ENCODE measurements at regions not wholly inside any gene's neighbourhood (a gene's known extent, or its start where the extent isn't known, plus 50 kb on each side); places are given as distances from the start of the nearest gene placed in this dataset.
"Not testable (repeated sequence)": the region's sequence is repeated elsewhere in the genome, so short reads cannot be mapped to it uniquely, and the experiment has no call there.

DNA sequence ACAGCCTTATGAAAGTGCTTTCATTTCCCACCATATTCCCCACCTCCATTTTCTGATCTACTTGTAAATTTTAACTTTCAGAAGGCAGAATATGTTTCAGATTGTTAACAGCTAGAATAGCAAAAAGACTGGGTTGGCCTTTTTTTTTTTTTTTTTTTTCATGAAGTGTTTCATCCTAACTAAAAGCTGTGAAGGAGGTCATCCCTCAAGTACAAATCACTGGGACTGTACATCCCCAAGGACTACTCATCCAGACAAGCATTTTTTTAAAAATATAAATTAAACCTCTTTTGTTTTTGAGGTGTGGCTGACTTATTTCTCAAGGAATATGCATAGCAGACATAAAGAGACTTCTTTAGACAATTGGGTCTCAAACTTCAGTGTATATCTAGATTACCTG is 542.1 kb upstream of the TUSC1 start:
- no peak for DNase-seq

DNA sequence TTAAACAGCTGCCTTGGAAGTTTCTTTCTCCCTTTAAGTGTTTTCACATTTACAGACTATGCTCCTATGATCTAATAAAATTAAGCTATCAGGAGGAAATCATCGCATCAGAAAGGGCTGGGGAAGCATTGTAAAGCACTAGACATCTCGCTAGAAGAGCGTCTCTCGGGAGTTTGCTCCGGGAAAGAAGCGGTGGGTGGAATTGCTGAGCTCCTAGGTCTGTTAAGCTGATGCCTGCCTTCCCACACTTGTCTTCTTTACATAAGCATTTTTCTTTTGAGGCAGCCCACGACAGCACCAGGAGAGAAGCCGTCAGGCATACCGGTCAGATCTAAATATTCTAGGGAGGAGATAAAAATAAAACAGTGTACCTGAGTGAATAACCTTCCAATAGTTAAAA is 541.7 kb upstream of the TUSC1 start:
- DNase-seq, result no peak

DNA sequence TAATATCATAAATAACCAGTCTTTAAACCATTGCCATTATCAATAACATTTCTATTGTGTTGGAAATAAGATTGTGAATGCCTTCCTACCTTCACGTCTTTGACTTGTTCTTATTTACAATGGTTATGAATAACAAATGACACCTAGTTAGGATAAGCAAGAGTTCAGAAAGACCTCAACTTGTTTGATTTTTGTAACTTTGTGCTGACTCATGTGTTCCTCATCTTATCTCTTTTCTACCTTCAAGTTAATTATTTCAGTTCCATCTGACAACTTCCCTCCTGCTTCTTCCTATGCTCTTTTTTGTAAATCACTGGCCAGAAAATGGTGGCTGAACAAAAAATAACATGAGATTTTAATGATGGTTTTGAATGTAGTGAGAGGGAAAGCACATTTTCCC is 538.5 kb upstream of the TUSC1 start:
- no peak for DNase-seq

DNA sequence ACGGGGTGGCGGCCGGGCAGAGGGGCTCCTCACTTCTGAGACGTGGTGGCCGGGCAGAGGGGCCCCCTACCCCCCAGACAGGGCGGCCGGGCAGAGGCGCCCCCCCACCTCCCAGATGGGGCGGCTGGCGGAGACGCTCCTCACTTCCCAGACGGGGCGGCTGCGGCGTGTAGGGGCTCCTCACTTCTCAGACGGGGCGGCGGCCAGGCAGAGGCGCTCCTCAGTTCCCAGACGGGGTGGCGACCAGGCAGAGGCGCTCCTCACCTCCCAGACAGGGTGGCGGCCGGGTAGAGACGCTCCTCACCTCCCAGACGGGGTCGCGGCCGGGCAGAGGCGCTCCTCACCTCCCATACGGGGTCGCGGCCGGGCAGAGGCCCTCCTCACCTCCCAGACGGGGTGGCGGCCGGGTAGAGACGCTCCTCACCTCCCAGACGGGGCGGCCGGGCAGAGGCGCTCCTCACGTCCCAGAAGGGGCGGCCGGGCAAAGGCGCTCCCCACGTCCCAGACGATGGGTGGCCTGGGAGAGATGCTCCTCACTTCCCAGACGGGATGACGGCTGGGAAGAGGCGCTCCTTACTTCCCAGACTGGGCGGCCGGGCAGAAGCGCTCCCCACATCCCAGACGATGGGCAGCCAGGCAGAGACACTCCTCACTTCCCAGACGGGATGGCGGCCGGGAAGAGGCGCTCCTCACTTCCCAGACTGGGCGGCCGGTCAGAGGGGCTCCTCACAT is 536.6 kb upstream of the TUSC1 start:
- not testable (repeated sequence) for DNase-seq

DNA sequence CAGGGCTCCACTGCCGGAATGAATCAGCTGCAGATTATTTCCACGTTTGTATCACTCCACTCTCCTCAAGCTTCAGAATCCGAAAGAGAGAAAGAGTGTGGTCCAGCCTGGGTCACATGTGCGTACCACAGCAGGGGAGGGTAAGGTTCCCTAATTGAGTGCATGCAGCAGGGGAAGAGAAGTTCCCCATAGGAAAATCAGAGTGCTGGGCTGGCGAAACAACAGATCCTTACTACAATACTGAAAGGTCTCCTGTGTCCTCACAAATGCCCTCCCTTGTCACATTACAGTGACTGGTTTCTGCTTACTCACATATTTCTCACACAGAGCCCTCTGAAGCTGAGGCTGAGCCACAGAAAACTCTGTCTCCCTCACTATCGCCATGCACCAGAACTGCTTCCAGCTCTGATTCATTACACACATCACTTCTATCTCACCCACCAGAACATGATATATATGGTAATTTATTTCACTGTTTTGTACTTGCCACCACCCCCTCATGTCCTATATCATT is 532.2 kb upstream of the TUSC1 start:
- DNase-seq, result no peak

DNA sequence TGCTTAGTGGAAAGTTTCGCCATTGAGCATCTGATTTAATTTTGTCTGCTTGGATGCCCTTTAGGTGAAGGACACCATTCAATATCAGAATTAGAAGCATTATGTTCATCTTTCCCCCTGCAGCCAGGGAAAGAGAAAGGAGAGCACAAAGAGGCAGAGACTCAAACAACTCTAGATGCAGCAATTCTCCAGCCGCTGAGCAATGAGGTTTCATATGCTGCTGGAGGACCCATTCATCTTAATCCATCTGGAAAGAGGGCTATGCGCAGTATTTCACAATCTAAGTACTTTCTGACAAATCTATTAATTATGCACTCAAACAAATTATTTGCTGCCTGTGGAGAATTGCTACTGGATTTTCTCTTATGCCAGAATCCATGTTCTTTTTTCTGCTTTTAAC is 527.0 kb upstream of the TUSC1 start:
- DNase-seq, result no peak

DNA sequence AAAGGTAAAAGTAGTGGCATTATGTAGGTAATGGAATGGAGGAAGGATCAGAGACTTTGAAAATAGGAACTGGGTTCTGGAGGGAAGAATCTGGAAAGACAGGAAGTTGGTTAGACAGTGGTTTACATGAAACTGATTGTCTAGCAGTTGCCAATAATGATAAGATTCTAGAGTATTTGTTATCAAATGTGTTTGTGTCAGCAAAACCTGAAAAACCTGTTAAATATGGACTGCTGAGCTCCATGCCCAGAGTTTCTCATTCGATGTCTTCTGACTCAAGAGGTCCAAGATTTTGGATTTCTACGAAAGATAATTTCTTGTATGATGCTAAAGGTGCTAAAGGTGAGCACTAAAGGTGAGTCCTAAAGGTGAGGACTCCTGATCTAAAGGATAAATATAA is 515.0 kb upstream of the TUSC1 start:
- no peak for DNase-seq

DNA sequence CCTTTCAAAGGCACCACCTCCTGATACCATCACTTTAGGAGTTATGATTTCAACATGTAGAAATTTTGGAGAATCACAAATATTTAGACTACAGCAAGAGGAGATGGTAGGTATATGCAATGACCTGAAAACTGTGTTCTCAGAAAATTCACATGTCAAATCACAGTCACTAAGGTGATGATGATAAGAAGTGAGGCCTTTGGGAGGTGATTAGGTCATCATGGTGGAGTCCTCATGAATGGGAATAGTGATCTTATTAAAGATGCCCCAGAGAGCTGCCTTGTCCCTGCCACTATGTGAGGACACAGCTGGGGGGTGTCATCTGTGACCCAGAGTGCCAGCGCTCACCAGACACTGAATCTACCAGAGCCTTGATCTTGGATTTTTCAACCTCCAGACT is 513.5 kb upstream of the TUSC1 start:
- DNase-seq, result no peak

DNA sequence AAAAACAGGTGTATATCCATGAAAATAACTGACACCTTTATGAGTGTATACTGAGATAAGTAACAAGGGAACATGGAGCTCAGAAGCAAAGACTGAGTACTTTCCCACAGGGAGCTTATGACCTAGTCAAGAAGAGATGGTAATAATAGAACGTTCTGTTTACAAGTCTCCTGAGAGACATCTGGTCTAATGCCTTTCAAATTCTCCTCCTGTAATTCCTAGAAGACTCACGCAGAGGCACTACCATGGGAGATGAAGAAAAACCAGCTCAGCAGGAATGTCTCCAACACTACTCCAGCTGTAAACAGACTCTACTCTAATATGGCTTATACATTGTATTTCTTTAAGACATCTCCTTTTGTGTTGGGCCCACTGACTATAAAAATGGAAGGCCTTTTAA is 503.6 kb upstream of the TUSC1 start:
- DNase-seq, result no peak

DNA sequence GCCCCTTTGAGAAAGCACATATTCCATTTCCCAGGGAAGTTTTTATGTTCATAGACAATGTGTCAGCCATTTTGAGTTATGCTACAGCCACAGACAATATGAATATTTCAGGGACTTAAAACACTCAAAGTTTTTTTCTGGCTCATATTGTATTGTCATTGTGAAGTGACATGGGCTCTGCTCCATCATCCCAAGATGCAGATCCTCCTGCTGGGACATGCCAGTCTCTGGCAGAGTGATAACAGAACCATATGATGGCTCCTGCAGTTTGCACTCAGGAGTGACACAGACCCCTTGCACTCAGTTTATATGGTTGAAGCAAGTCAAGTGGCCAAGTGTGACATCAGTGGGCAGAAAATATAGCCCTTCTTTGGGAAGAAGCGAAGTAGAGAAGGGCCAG is 498.4 kb upstream of the TUSC1 start:
- no peak for DNase-seq

DNA sequence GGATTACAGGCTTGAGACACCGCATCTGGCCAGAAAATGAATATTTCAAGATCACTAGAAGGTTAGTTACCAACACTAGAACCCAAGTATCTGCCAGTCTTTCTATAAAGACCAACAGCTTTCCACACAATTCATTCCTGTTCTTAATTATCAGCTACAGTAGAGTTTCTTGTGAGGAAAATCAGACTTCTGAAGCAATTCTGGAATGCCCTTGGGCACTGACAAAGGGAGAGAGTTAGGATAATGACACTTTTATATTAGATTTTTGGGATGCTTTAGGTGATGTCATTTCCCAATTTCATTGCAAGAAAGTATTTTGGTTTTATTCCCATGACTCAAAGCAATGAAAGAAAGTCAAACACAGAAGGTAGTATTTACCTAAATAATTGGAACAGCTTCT is 497.0 kb upstream of the TUSC1 start:
- no peak for DNase-seq

DNA sequence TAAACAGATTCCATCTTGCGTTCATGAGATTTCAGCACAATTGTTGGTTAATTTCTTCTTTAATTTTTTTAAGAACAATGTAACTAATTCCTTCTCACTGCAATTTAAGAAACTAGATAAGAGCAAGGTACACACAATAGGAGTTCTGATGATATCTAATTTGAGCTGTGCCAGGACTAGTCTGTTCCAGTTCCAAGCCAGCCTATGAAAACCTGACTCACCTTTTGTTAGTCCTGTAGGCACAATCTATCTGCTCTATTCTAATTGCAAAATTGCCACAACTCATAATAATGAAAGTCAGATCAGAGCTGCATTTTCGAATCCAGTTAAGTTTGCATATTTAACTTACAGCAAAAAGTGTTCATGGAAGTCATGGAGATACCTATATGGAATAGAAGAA is 494.1 kb upstream of the TUSC1 start:
- DNase-seq, result no peak

DNA sequence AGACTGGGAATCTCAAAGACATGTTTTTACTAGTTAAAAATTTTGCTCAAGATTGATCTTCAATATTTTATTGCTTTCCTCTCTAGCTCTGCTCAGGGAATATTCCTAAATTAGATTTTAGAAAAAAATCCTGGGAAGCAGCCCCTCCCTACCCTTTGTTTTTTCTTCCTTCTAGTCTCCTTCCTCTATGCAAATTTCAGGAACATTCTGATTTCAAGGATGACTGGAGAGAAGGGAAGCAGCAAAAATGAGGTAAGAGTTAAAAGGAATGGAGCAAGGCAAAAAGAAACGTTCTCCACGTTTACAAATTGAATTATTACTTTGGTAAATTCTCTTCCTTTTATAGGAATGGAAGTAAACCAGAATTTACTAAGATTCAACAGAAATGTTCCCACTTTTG is 493.4 kb upstream of the TUSC1 start:
- DNase-seq, result no peak

DNA sequence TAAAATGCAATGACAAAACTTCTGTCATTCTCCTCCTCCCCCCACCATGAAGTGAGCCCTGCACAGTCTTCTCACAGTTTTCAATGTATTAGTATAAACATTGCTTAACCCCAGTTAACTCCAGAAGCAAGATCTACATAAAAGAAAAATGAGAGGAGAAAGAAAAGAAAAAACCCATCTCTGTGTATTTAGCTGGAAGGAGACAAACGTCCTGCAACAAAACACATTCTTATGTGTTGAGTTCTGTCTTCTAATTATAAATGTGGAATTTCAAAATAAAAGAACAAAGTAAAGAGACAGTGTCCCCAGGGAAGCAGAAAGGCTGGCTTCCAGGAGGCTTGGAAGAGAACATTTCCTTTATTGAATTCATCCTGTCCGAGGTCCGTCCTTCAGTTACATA is 491.9 kb upstream of the TUSC1 start:
- DNase-seq, result no peak

DNA sequence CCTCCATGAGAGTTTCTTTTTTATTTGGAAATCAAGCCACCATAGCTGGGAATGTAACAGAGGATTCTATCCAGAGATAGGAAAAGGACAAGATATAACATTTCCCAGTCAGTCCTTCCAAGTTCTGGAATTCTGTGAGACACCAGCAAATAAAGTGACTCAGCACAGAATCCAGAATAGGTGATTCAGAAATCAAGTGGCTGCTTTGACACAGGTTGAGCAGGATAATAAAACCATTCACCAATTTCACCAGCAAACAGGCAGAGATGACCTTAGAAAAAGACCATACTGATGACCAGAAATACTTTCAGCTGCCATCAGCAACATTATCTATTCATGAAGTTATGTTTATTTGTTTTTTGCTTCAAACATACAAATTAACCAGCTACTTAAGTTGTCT is 491.5 kb upstream of the TUSC1 start:
- DNase-seq, result no peak

DNA sequence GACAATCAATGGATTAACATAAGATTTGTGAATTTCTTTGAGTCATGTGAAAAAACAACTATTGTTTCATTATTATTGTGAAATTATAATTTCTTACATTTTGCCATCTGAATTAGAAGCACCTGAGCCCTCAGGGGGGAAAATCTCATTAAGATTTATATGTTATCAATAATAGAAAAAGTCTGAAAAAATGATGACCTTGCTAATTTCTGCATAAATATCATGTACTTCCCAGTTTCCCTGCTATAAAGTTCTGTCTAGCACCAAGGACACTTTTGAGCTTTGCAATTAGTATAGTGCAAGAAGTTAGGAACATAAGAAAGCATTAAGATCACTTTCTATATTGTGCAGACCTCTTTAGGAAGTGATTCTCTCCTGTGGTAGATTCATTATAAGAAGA is 488.3 kb upstream of the TUSC1 start:
- no peak for DNase-seq

DNA sequence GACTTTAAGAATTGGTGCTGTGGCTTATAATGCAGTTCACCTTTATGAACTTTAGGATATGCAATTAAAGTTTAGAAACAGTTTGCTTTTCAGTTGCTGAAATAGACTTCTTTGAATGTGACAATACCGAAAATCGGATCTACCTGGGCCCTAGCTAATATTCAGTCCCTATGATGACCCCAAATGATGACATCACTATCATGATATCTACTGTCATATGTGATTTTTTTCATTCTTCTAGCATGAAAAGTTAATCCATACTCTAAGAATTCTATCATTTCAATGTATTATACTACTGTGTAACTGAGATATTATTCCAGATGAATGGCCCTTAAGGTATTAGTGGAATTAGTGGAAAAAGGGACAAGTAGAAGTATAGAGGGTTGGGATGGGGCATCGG is 487.2 kb upstream of the TUSC1 start:
- no peak for DNase-seq

DNA sequence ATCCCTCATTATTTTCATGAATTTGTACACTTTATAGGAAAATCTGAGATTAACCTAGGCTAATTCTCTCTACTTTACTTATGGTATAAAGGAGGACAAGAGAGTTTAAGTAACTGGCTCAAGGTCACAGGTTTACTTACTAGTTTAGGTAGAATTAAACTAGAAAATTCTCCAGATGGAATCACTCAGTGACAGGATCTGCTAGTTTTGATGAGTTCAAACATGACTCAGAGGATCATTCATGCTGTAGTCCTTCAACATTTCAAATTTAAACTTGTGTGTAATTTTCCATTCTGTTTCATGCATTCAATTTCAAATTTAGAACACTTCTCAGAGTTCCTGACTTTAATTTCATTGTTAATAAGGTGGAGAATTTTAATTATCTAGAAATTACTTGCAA is 485.7 kb upstream of the TUSC1 start:
- no peak for DNase-seq

DNA sequence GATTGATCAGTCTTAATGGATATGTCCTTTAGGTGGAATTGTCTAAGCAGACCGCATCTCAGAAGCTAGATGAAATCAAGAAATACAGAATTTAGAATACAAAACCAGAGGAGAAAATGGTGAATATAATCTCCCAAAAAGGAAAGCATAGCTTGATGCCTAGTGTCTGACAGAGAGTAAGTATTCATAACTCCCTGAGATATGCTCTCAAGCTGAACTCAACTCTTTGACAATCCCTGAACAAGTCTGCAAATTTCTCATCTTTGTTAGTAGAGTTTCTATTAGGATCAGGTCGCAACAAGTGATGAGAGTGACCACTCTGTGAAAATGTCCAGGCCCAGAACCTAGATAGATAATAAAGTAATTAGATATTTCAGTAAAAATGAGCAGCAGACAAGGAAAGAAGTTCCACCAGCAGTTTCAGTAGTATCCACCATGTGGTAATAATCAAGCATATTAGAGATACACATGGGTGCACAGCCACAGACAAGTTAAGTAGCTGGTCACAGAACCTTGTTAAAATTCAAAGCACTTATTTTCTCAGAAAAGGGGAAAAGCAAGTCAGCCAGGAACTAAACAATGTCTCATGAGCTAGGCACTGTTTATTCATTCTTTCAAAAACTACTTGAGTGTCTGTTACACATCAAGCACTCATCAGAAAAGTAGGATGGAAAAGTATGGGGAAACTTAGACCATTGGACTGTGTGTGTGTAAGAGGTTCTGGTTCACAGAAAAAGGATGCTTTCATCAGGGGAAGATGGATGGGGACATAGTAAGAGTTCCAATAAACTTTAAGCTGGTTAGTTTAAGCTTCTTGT is 481.5 kb upstream of the TUSC1 start:
- no peak for DNase-seq

DNA sequence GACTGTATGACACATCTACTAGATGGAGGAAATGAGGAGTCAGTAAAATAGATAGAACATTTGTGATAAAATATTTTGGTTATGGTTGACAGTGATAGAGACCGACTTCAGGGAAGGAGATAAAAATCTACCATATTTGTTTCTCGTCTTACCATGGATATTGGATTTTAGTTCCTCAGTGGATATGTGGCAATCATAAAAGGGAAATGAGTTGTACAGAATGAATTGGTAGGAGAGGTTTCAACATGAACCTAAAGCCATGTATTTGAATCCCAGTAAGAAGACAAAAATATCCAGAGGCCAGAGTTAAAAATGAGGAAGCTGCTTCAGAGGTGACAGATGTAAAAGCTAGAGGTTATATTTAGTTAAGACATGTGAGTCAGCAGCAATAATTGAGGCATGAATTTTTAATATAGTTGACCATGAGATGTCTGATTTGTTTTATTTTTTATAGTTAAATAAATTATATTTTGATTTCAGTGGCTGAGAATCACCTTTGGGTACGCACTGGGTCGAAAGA is 480.4 kb upstream of the TUSC1 start:
- DNase-seq, result no peak

DNA sequence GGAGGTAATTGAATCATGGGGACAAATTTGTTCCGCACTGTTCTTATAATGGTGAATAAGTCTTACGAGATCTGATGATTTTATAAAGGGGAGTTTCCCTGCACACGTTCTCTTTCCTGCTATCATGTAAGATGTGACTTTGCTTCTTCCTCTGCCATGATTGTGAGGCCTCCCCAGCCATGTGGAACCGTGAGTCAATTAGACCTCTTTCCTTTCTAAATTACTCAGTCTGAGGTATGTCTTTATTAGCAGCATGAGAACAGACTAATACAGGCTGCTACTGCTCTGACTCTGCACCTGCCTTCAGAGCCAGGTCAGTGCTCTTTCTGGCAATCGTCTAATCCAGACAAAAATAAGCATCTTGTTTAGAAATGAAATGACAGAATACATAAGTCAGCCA is 479.2 kb upstream of the TUSC1 start:
- no peak for DNase-seq

DNA sequence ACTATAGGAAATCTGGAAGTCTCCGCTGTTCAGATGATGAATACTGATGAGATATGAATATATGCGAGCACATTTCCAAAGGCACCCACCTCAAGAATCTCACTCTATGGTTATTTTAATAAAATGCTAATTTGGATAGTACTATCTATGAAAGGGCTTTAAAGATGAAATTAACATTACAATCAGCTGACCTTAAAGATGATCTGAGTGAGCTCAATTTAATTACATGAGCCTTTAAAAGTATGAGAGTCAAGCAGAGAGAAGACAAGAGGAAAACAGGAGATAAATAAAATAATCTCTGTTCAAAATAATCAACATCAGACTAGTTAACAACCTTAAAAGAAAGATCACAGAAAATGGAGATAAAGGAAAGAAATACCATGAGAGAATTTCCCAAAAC is 474.1 kb upstream of the TUSC1 start:
- no peak for DNase-seq

DNA sequence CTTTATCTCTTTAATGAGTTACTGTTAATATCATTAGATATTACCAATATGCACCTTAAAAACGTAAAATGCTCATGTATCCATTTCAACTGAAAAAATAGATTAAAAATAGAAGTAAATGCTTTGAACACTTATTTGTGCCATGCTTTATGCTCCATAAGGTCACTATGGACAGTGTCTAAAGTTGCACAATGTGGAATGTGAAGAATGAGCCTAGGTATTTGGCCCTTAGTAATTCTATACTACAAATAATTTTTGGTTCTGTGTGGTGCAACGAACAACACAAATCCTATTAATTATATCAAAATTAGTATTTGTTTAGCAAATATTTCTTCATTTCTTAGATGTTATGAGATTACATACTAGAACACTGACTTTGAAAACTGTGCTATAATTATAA is 469.9 kb upstream of the TUSC1 start:
- DNase-seq, result no peak

DNA sequence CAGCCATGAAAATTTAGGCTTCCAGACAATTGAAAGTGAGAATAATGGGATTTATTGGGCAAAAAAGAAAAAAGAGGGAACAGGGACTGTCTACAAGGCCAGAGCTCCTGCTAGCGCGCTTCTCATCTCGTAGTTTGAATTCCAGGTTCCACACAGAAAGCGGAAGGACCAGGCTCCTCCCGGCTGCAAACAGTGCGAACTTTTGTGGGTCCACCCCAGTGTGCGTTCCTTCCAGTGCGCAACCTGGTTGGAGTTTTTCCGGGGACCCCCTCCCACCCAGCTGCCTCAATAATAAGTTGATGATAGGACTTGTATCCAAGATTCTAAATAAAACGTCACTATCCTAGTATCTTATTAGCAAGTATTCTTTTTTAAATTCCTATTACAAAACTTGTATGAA is 467.7 kb upstream of the TUSC1 start:
- no peak for DNase-seq

Measured in CD4-positive, alpha-beta T cell treated with Interleukin-1 beta for 1 hour (primary cell).